Thoracic aorta (tissue), 2 donors: ENCODE measurements at regions not wholly inside any gene's neighbourhood (a gene's known extent, or its start where the extent isn't known, plus 50 kb on each side); places are given as distances from the start of the nearest gene placed in this dataset.

Experiments used
- ATAC-seq: fragments of 150-250 bp; one replicate; pipeline ENCODE4 v1.8.0; 2017; ENCODE audit warnings: low read depth; ENCODE audit not compliant: insufficient number of reproducible peaks, low FRiP score
- DNase-seq: peaks from one replicate; pipeline ENCODE4 v3.0.0-alpha.2; 2020; ENCODE audit warnings: low spot score
- H3K27ac ChIP-seq, 2 donors: fragments of 200-600 bp; sonication (generic); 1 replicate in 1 of 2; 2 replicates in 1 of 2; pipeline ENCODE4 v1.5.1; 2016; ENCODE audit warnings: mild to moderate bottlenecking in 2 of 2, moderate library complexity in 2 of 2
- H3K27me3 ChIP-seq: fragments of 200-600 bp; sonication (generic); replicated peaks from 2 replicates; pipeline ENCODE4 v1.6.0; 2016; ENCODE audit warnings: mild to moderate bottlenecking; ENCODE audit not compliant: insufficient read depth
- H3K36me3 ChIP-seq: fragments of 200-600 bp; sonication (generic); one replicate; pipeline ENCODE4 v1.5.1; 2016
- H3K4me1 ChIP-seq, 2 donors: fragments of 200-600 bp; sonication (generic); 1 replicate in 1 of 2; 2 replicates in 1 of 2; pipeline versions ENCODE4 v1.5.1 to v1.6.0; 2016; ENCODE audit warnings: low read depth in 2 of 2, mild to moderate bottlenecking in 1 of 2; ENCODE audit not compliant: control insufficient read depth in 1 of 2
- H3K4me3 ChIP-seq: fragments of 200-600 bp; sonication (generic); 2 replicates; pipeline ENCODE4 v1.5.1; 2016; ENCODE audit warnings: mild to moderate bottlenecking
- H3K9me3 ChIP-seq: fragments of 200-600 bp; sonication (generic); 2 replicates; pipeline ENCODE4 v1.5.1; 2016
- TF ChIP-seq, protein P1 (sequence below): fragments of 200-600 bp; sonication (generic); IDR thresholded peaks from one replicate; pipeline ENCODE4 v1.5.1; 2019; ENCODE audit warnings: antibody characterized with exemption

DNA sequence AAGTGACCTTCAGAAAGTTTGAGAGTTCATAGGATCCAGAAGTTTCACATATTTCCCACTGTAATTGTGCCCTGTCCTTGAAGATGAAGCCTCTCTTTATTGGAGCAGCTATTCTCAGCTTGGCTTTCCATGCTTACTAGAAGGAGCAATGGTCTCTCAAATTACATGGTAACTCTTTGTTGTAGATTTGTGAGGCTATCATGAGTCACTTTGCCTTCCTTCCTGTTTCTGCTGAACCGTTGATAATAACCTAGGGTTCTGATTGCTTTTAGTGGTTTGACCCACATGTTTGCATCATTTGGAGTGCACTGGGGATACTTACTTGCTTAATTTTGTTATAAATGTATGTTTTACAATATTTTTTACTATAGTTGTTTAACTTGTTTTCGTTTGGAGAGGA is 772.9 kb upstream of the SLITRK6 start:
- H3K4me3 ChIP-seq, result no peak overlapping the region
- ATAC-seq (no peak), DNase-seq (no peak)
- no peak overlapping the region for H3K27ac ChIP-seq
- no peaks in the 10 kb centered on the region for H3K36me3 ChIP-seq
- no peaks in the 10 kb centered on the region for H3K9me3 ChIP-seq
- no peaks in the 10 kb centered on the region for H3K4me1 ChIP-seq
- TF ChIP-seq, protein P1, sequence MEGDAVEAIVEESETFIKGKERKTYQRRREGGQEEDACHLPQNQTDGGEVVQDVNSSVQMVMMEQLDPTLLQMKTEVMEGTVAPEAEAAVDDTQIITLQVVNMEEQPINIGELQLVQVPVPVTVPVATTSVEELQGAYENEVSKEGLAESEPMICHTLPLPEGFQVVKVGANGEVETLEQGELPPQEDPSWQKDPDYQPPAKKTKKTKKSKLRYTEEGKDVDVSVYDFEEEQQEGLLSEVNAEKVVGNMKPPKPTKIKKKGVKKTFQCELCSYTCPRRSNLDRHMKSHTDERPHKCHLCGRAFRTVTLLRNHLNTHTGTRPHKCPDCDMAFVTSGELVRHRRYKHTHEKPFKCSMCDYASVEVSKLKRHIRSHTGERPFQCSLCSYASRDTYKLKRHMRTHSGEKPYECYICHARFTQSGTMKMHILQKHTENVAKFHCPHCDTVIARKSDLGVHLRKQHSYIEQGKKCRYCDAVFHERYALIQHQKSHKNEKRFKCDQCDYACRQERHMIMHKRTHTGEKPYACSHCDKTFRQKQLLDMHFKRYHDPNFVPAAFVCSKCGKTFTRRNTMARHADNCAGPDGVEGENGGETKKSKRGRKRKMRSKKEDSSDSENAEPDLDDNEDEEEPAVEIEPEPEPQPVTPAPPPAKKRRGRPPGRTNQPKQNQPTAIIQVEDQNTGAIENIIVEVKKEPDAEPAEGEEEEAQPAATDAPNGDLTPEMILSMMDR, result no peak
- no peaks in the 10 kb centered on the region for H3K27me3 ChIP-seq

DNA sequence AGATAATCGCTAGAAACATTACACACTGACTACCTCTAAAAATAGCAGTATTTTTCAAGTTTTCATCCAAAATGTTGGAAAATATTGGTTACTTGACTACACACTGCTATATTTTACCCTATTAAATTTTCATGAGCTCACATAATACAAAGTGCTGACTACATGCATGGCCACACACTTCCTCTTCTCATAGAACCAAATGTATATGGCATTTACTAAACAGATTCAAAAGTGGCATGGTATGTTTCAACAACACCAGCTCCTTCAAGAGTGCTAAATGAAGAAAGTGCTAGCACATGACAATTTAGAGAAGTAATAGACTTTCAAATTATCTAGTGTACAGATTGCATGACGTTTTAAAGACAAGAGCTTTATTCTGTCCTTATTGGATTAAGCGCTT is 780.4 kb upstream of the SLITRK6 start:
- no peak overlapping the region for H3K4me3 ChIP-seq
- ATAC-seq (no peak), DNase-seq (no peak)
- no peaks in the 10 kb centered on the region for H3K36me3 ChIP-seq
- H3K27me3 ChIP-seq, result no peaks in the 10 kb centered on the region
- TF ChIP-seq, protein P1, result no peak
- no peak overlapping the region for H3K27ac ChIP-seq
- H3K9me3 ChIP-seq, result no peaks in the 10 kb centered on the region
- H3K4me1 ChIP-seq, result no peaks in the 10 kb centered on the region

DNA sequence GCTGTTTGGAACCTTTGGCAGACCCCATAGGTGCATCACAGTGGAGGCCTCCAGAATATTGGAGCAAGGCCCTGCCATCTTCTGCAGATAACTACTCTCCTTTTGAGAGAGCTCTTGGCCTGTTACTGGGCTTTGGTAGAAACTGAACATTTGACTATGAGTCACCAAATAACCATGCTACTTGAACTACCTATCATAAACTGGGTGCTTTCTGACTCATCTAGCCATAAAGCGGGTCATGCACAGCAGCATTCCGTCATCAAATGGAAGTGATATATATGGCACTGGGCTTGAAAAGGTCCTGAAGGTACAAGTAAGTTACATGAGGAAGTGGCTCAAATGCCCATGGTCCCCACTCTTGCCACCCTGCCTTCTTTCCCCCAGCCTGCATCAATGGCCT is 782.5 kb upstream of the SLITRK6 start:
- H3K27me3 ChIP-seq, result no peaks in the 10 kb centered on the region
- no peaks in the 10 kb centered on the region for H3K4me1 ChIP-seq
- no peaks in the 10 kb centered on the region for H3K36me3 ChIP-seq
- DNase-seq (no peak), ATAC-seq (no peak)
- H3K4me3 ChIP-seq, result no peak overlapping the region
- TF ChIP-seq, protein P1, result no peak
- no peak overlapping the region for H3K27ac ChIP-seq
- H3K9me3 ChIP-seq, result no peaks in the 10 kb centered on the region

DNA sequence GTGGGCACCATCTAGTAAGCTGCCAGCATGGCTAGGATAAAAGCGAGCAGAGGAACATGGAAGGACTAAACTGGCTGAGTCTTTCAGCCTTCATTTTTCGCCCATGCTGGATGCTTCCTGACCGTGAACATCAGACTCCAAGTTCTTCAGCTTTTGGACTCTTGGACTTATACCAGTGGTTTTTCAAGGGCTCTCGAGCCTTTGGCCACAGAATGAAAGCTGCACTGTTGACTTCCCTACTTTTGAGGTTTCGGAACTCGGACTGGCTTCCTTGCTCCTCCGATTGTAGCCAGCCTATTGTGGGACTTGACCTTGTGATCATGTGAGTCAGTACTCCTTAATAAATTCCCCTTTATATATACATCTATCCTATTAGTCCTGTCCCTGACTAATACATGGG is 785.1 kb upstream of the SLITRK6 start:
- no peak overlapping the region for H3K27ac ChIP-seq
- no peaks in the 10 kb centered on the region for H3K27me3 ChIP-seq
- H3K36me3 ChIP-seq, result no peaks in the 10 kb centered on the region
- no peaks in the 10 kb centered on the region for H3K4me1 ChIP-seq
- H3K4me3 ChIP-seq, result no peak overlapping the region
- H3K9me3 ChIP-seq, result no peaks in the 10 kb centered on the region
- no peak for ATAC-seq
- DNase-seq, result no peak
- TF ChIP-seq, protein P1, result no peak

GRCh38 chr13:86585835-86586234 is 786.6 kb upstream of the SLITRK6 start:
- Histone ChIP-seq H3K4me3 (no peak overlapping the region), H3K4me1 (no peaks in the 10 kb centered on the region), H3K27me3 (no peaks in the 10 kb centered on the region), H3K27ac (no peak overlapping the region), H3K36me3 (no peaks in the 10 kb centered on the region), H3K9me3 (no peaks in the 10 kb centered on the region)
- ATAC-seq (no peak), DNase-seq (no peak)
- TF ChIP-seq, protein P1, result no peak
